Upper lobe of left lung (tissue), 6 donors: ENCODE measurements at regions not wholly inside any gene's neighbourhood (a gene's known extent, or its start where the extent isn't known, plus 50 kb on each side); places are given as distances from the start of the nearest gene placed in this dataset.

Source experiments
- ATAC-seq, 2 donors: fragments of 200-7000 bp; cut with Tn5 transposase; one replicate each; pipeline ENCODE4 v1.9.1; 2022; ENCODE audit warnings: mild to moderate bottlenecking in 2 of 2, moderate library complexity in 2 of 2; ENCODE audit not compliant: low FRiP score in 2 of 2
- DNase-seq, 2 donors: peaks; one replicate each; pipeline ENCODE4 v3.0.0-alpha.2; 2019 to 2020
- H3K27ac ChIP-seq, 4 donors: fragments of 200-600 bp; sonication (generic); one replicate each; pipeline ENCODE4 v1.5.1; 2016 to 2019
- H3K27me3 ChIP-seq, 4 donors: fragments of 200-600 bp; sonication (generic); one replicate each; pipeline ENCODE4 v1.5.1; 2017 to 2019
- H3K36me3 ChIP-seq, 4 donors: fragments of 200-600 bp; sonication (generic); one replicate each; pipeline ENCODE4 v1.5.1; 2016 to 2019
- H3K4me1 ChIP-seq, 4 donors: fragments of 200-600 bp; sonication (generic); one replicate each; pipeline ENCODE4 v1.5.1; 2018 to 2019
- H3K4me3 ChIP-seq, 4 donors: fragments of 200-600 bp; sonication (generic); one replicate each; pipeline ENCODE4 v1.5.1; 2017 to 2019; ENCODE audit warnings: mild to moderate bottlenecking in 2 of 4, moderate library complexity in 1 of 4
- H3K9me3 ChIP-seq, 4 donors: fragments of 200-600 bp; sonication (generic); one replicate each; pipeline ENCODE4 v1.5.1; 2018 to 2019
- CTCF ChIP-seq, 6 experiments: fragments of 450-650 bp in 4 of 6; fragments of 200-600 bp in 2 of 6; sonication (generic) in 2 of 6; IDR thresholded peaks; one replicate each; pipeline ENCODE4 v1.5.1; 2016 to 2019; ENCODE audit warnings: antibody characterized with exemption in 6 of 6
- EP300 ChIP-seq, 4 donors: sonication (generic); formaldehyde crosslinking; IDR thresholded peaks; one replicate each; pipeline ENCODE4 v1.5.1; 2017; ENCODE audit warnings: antibody characterized with exemption in 4 of 4, control low read depth in 2 of 4
- POLR2A ChIP-seq, 4 donors: fragments of 450-650 bp; IDR thresholded peaks; one replicate each; pipeline ENCODE4 v1.5.1; 2016 to 2017; ENCODE audit warnings: antibody characterized with exemption in 4 of 4, mild to moderate bottlenecking in 2 of 4
- POLR2AphosphoS5 ChIP-seq, 2 donors: sonication (generic); formaldehyde crosslinking; IDR thresholded peaks; one replicate each; pipeline ENCODE4 v1.5.1; 2017; ENCODE audit warnings: antibody characterized with exemption in 2 of 2
- WGBS, 2 donors: methylation state at CpG; one replicate each; pipeline ENCODE4 v1.1.5; 2017 to 2018; 5-methylcytosine and 5-hydroxymethylcytosine counted together
- donor health status: DM: no; HTN: no; CAD: no; lungs with moderate emphysema.
- donor health status: DM: no; HTN: yes; CAD: no; lungs with severe emphysema.

GRCh38 chr2:114027437-114027836 lies 137.5 kb downstream of the ACTR3 start:
- no peaks in the 10 kb centered on the region for H3K27me3 ChIP-seq
- no peak overlapping the region for H3K4me3 ChIP-seq
- H3K27ac ChIP-seq = no peak overlapping the region
- DNase-seq (no peak), ATAC-seq (peak in 1 of 2 donors; percentile 53)
- 56 to 100% methylated on average over 1 of the region's 1 CpG for WGBS, 2 donors
- no peaks in the 10 kb centered on the region for H3K4me1 ChIP-seq
- H3K9me3 ChIP-seq = no peaks in the 10 kb centered on the region
- H3K36me3 ChIP-seq = no peaks in the 10 kb centered on the region
- TF ChIP-seq POLR2A (IDR thresholded peaks at IDR 0.05) (no peak), POLR2AphosphoS5 (IDR thresholded peaks at IDR 0.05) (no peak), CTCF (IDR thresholded peaks at IDR 0.05) (no peak), EP300 (IDR thresholded peaks at IDR 0.05) (no peak)

- TF ChIP-seq POLR2AphosphoS5 (IDR thresholded peaks at IDR 0.05) (no peak), CTCF (IDR thresholded peaks at IDR 0.05) (no peak), POLR2A (IDR thresholded peaks at IDR 0.05) (no peak), EP300 (IDR thresholded peaks at IDR 0.05) (no peak)
- DNase-seq = no peak
- Histone ChIP-seq H3K27ac (no peak overlapping the region), H3K27me3 (no peaks in the 10 kb centered on the region), H3K4me1 (no peaks in the 10 kb centered on the region), H3K4me3 (no peak overlapping the region), H3K36me3 (no peaks in the 10 kb centered on the region), H3K9me3 (no peaks in the 10 kb centered on the region)
- 70 to 85% methylated on average over 12 of the region's 12 CpGs for WGBS, 2 donors
- ATAC-seq = no peak
Measured at GRCh38 chr2:114031605-114032505, 142.0 kb downstream of the ACTR3 start.

GRCh38 chr2:114032705-114033104 lies 142.8 kb downstream of the ACTR3 start:
- no peaks in the 10 kb centered on the region for H3K9me3 ChIP-seq
- H3K27me3 ChIP-seq = no peaks in the 10 kb centered on the region
- no peaks in the 10 kb centered on the region for H3K4me1 ChIP-seq
- H3K4me3 ChIP-seq = no peak overlapping the region
- WGBS, 2 donors = 65 to 74% methylated on average over 4 of the region's 4 CpGs
- H3K36me3 ChIP-seq = no peaks in the 10 kb centered on the region
- no peak for DNase-seq
- no peak for ATAC-seq
- no peak overlapping the region for H3K27ac ChIP-seq
- TF ChIP-seq EP300 (IDR thresholded peaks at IDR 0.05) (no peak), POLR2AphosphoS5 (IDR thresholded peaks at IDR 0.05) (no peak)

- H3K27me3 ChIP-seq = no peaks in the 10 kb centered on the region
- no peaks in the 10 kb centered on the region for H3K4me1 ChIP-seq
- H3K36me3 ChIP-seq = no peaks in the 10 kb centered on the region
- WGBS, 2 donors = 7 to 29% methylated on average over 1 of the region's 1 CpG
- H3K4me3 ChIP-seq = no peak overlapping the region
- no peaks in the 10 kb centered on the region for H3K9me3 ChIP-seq
- ATAC-seq = no peak
- DNase-seq = no peak
- H3K27ac ChIP-seq = no peak overlapping the region
- TF ChIP-seq POLR2A (IDR thresholded peaks at IDR 0.05) = no peak
- TF ChIP-seq EP300 (IDR thresholded peaks at IDR 0.05) = no peak
- TF ChIP-seq POLR2AphosphoS5 (IDR thresholded peaks at IDR 0.05) = no peak
- no peak for TF ChIP-seq CTCF (IDR thresholded peaks at IDR 0.05)
Measured at GRCh38 chr2:114034742-114035141, 144.9 kb downstream of the ACTR3 start.

GRCh38 chr2:114038710-114039109 lies 148.8 kb downstream of the ACTR3 start:
- Histone ChIP-seq H3K4me3 (no peak overlapping the region), H3K36me3 (no peaks in the 10 kb centered on the region), H3K9me3 (no peaks in the 10 kb centered on the region), H3K27me3 (no peaks in the 10 kb centered on the region), H3K27ac (no peak overlapping the region), H3K4me1 (no peaks in the 10 kb centered on the region)
- WGBS, 2 donors = 76 to 85% methylated on average over 3 of the region's 3 CpGs
- ATAC-seq (no peak), DNase-seq (no peak)
- no peak for TF ChIP-seq EP300 (IDR thresholded peaks at IDR 0.05)

- Histone ChIP-seq H3K36me3 (no peaks in the 10 kb centered on the region), H3K9me3 (no peaks in the 10 kb centered on the region), H3K4me1 (no peaks in the 10 kb centered on the region), H3K27ac (no peak overlapping the region), H3K27me3 (no peaks in the 10 kb centered on the region), H3K4me3 (no peak overlapping the region)
- no peak for DNase-seq
- ATAC-seq = no peak
- TF ChIP-seq POLR2A (IDR thresholded peaks at IDR 0.05) (no peak), CTCF (IDR thresholded peaks at IDR 0.05) (no peak), EP300 (IDR thresholded peaks at IDR 0.05) (no peak), POLR2AphosphoS5 (IDR thresholded peaks at IDR 0.05) (no peak)
- 55 to 72% methylated on average over 2 of the region's 2 CpGs for WGBS, 2 donors
Measured at GRCh38 chr2:114039677-114040076, 149.8 kb downstream of the ACTR3 start.
